ENCODE measurements at regions not wholly inside any gene's neighbourhood (a gene's known extent, or its start where the extent isn't known, plus 50 kb on each side); places are given as distances from the start of the nearest gene placed in this dataset.

DNA sequence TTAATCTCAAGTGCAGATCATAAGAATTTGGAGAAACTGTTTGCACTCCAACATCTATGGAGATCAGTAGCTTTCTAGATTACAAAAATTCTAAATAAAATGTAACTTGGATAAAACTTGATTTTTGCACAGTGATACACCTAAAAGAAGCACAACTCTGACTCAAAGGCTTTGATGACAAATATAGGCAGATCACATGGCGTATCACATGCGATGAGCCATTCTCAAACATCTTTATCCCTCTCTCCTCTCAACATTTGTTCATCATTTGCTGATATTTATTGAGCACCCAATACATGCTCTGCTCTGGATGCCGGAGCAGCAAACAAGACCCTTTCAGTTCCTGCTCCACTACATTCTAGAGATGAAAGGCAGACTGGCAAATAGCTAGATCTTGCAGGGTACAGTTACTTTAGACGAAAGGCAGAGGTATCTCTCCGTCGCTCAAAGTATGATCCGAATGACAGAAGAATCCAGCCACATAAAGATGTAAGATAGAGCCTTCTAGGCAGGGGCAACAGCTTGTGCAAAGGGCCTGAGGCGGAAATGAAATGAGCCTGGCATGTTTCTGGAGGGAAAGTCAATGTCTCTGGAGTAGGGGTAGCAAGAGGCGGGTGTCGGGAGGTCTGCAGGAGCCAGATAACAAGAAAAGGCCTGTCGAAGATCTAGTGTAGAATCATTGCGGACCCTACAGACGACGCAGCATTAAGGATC lies 145.8 kb upstream of the ERRFI1 start:
- in situ Hi-C loops (cut with HindIII; ENCODE audit: low sequenced_read_pairs): loop anchor here (10.0 kb wide), 1 partner anchor 157 kb away; no protein-coding TSS in a partner anchor

DNA sequence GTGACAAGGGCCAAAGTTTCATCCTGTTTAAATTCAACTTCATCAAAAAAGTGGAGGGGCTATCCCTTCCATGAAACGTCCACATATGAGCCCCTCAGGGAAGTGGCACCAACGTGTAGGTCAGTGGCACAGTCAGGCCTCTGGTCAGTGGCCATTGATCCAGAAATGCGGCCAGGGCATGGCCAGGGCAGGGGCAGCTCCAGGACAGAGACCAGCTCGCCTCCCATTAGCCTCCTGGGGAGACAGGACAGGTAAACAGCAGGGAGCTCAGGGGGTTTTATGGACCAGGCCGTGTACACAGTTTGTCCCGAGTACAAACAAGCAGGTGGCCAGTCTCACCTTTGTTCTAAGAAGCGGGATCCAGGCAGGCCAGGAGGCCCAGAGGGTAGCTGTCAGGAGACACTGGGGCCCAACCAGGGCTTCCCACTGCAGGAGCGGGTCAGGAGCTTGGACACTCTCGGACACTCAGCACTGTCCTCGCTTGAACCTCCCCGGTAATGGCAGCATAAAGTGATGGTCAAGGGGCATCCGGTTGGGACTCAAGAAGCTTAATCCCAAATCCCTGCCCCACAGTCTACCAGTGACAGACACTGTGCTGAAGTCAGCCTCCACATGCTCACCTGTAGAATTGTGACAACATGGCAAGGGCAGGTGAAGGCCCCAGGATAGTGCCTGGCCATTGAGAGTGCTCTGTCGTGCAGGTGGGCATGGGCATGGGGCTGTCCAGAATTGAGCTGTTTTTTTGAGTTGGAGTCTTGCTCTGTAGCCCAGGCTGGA lies 144.1 kb upstream of the ERRFI1 start:
- in situ Hi-C loops (cut with HindIII; ENCODE audit: low sequenced_read_pairs): loop anchor here (10.0 kb wide), 1 partner anchor 155 kb away; no protein-coding TSS in a partner anchor

DNA sequence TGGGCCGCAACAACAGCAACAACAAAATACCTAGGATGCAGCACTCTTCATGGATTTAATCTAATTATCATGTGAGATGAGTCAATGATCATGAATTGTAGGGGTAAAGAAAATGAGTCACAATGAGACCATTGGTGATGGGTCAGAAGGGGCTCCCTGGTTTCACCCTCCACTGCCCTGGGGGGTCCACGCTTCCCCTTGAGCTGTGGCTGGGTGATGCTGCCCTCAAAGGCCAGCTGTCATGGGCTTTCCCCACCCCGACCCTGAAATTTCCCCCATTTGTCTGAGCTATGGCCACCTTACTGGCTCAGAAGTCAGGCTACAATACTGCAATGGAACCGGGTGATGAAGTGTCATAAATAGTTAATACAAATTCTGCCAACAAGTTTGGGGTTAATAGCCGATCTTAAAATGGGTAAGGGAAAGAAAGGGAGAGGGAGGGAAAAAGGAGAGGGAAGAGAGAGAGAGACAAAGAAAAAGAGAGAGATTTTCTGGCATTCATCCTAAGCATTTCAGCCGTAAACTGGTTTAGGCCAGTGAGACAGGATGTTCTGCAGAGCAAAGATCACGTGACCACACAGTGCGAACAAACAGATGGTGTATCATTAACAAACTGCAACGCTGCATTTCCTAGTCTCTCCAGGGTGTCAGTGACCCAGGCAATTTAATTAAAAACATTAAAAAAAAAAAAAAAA lies 143.4 kb upstream of the ERRFI1 start:
- in situ Hi-C loops (cut with HindIII; ENCODE audit: low sequenced_read_pairs): loop anchor here (10.0 kb wide), 2 partner anchors 75 to 155 kb away; no protein-coding TSS in a partner anchor

DNA sequence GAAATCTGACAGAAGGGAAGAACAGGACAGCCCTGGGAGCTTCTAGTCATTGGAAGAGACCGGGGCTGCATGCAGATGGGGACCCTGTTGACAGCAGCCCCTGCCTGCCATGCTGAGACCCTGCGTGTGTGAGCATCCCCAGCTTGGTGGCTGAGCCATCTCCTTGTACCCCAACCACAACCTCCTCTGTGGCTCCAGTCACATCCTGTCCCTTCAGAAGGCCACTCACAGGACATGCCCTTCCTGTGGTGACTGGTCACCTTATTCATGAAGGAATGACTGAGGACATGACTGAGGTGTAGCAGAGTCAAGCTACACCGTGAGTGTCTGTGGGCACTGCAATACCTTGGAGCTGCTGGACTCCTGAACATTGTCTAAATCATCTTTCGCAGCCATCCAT lies 141.8 kb upstream of the ERRFI1 start:
- in situ Hi-C loops (cut with HindIII; ENCODE audit: low sequenced_read_pairs): loop anchor here (10.0 kb wide), 1 partner anchor 73 kb away; no protein-coding TSS in a partner anchor

DNA sequence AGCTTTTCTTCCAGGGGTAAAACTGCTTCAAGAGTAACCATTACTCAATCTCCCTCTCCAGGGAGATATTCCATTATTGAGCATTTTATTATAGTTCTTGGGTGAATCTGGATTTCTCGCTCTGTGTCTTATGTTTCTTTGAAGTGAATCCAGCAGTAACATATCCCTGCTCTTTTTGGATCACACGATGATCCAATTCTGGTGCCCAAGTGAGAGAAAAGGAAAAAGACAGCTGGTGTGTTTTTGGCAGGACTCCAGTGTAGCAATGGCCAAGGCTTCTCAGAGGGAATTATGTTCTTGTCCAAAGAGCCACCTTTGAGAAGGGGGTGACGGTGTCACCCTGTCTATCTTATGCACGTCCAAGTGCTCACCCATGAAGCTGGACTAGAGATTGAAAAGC lies 140.3 kb upstream of the ERRFI1 start:
- in situ Hi-C loops (cut with HindIII; ENCODE audit: low sequenced_read_pairs): loop anchor here (10.0 kb wide), 1 partner anchor 72 kb away; no protein-coding TSS in a partner anchor

DNA sequence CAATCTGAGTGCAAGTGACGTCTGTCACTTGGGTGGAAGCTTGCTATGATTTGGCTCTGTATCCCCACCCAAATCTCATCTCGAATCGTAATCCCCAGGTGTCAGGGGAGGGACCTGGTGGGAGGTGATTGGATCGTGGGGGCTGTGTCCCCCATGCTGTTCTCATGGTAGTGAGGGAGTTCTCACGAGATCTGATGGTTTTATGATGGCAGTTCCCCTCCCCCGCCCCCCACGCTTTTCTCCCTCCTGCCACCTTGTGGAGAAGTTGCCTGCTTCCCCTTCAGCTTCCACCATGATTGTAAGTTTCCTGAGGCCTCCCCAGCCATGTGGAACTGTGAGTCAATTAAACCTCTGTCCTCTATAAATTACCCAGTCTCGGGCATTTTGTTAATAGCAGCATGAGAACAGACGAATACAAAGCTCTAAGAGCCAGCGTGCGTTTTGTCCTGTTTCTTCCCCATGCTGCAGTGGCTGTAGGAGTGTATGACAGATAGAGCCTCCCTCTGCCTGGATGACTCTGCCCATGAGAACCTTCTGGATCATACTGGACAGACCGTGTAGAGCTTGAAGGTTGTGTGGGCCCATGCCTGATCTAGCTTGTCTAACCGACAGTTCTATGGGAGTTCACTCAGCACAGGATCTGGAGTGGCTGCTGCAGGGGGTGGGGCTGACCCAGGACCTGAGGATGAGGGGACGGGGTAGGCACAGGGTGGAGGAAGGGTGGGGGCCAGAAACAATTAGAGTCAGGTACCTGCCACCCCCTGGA lies 139.7 kb upstream of the ERRFI1 start:
- in situ Hi-C loops (cut with HindIII; ENCODE audit: low sequenced_read_pairs): loop anchor here (10.0 kb wide), 1 partner anchor 71 kb away; no protein-coding TSS in a partner anchor

DNA sequence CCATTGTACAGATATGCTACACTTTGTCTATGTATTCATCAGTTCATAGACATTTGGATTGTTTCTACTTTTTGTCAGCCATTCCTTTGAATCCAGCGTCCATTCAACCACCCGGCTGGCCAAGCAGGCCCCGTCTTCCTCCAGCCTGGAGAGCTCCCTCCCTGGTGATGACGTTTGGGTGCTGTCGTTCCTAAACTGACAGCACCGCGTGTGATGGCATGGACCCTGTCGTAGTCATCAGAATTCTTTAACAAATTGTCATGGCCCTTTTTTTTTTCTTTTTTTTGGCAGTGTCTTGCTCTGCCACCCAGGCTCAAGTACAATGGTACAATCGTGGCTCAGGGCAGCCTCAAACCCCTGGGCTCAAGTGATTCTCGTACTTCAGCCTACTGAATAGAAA lies 138.6 kb upstream of the ERRFI1 start:
- in situ Hi-C loops (cut with HindIII; ENCODE audit: low sequenced_read_pairs): loop anchor here (10.0 kb wide), 1 partner anchor 70 kb away; no protein-coding TSS in a partner anchor

DNA sequence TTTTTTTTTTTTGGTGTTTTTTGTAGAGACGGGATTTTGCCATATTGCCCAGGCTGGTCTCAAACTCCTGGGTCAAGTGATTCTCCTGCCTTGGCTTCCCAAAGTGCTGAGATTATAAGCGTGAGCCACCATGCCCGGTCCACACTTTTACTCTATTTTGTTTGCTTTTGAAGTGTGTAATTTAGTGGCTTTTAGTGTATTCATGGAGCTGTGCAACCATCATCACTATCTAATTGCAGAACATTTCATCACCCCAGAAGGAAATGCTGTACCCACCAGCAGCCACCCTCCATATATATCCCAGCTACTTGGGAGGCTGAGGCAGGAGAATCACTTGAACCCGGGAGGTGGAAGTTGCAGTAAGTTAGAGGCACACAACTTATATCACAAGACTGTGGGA lies 136.9 kb upstream of the ERRFI1 start:
- in situ Hi-C loops (cut with HindIII; ENCODE audit: low sequenced_read_pairs): loop anchor here (10.0 kb wide), 1 partner anchor 68 kb away; no protein-coding TSS in a partner anchor

DNA sequence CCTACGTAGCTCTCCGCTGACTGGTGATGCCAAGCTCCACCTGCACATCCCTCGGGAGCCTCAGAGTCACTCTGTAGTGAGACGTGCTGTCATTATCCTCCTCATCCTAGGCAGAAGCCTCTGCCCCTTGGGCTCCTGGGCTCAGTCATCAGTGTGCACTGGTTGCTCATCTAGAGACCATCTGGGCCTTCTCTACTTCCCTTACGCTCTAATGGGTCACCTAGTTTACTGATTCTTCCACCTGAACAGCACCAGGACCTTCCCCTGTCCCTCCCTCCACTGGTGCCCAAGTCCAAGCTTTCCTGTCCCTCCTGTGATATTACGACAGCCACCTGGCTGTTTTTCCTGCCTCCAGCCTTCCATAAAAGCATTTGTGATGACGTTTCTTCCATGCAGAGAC lies 136.1 kb upstream of the ERRFI1 start:
- in situ Hi-C loops (cut with HindIII; ENCODE audit: low sequenced_read_pairs): loop anchor here (10.0 kb wide), 1 partner anchor 67 kb away; no protein-coding TSS in a partner anchor

DNA sequence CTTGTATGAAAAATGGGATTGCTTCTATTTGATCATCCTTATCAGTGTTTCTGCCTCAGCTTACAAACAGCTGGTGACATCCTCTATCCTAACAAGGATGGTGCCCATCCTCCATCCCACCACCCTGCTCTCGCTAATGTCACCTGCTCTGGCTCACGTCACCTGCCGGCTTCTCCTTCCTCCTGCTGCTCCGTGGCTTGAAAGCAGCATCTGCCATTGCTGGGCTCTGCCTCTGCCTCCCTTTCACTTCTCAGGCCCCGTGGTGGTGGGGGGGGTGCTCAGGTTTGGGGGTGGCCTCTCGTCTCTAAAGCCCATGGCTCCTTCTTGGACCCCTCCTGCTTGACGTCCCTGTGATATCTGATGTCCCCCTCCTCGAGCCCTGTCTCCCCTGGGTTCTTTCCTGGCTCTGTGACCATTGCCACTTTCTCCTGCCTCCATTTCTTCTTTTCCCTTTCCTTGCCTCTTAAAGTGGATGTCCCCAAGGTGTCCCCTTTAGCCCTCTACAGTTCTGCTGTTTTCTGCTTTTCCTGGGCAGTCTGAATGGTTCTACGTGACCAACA lies 135.5 kb upstream of the ERRFI1 start:
- in situ Hi-C loops (cut with HindIII; ENCODE audit: low sequenced_read_pairs): loop anchor here (10.0 kb wide), 1 partner anchor 67 kb away; no protein-coding TSS in a partner anchor

DNA sequence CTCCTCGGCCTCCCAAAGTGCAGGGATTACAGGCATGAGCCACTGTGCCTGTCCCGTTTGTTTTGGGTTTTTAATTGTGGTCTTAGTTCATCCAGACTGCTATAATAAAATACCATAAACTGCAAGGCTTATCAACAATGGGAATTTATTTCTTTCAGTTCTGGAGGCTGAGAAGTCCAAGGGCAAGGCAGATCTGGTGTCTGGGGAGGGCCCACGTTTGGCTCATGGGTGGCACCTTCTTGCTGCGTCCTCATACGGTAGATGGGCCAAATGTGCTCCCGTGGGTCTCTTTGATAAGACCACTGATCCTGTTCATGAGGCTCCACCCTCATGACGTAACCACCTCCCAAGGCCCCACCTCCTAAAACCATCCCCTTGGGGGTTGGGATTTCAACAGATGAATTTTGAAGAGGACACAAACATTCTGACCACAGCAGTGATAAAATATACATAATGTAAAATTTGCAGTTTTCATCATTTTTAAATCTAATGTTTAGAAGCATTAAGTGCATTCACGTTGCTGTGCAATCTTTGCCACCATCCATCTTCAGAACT lies 133.4 kb upstream of the ERRFI1 start:
- in situ Hi-C loops (cut with HindIII; ENCODE audit: low sequenced_read_pairs): loop anchor here (10.0 kb wide), 1 partner anchor 65 kb away; no protein-coding TSS in a partner anchor

DNA sequence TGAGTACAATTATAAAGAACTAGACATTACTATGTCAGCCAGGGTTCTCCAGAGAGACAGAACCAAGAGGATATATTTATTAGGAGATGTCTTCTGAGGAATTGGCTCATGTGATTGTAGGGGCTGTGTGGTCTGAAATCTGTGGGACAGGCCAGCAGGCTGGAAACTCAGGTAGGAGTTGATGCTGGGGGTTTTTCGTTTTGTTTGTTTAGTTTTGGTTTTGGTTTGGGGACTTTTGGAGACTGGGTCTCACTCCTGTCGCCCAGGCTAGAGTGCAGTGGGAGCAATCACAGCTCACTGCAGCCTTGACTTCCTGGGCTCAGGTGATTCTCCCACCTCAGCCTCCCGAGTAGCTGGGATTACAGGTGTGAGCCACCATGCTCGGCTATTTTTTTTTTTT lies 132.9 kb upstream of the ERRFI1 start:
- in situ Hi-C loops (cut with HindIII; ENCODE audit: low sequenced_read_pairs): no loop called here

DNA sequence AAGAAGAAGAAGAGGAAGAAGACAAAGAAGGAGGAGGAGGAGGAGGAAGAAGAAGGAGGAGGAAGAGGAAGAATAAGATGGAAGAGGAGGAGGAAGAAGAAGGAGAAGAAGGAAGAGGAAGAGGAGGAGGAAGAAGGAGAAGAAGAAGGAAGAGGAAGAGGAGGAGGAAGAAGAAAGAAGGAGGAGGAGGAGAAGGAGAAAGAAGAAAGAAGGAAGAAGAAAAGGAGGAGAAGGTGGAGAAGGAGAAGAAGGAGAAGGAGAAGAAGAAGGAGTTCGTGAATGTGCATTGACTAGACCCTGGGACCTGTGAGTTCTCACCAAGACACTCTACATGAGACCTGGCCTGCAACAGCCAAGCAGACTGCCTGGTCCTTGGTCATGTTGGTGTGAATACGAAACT lies 131.7 kb upstream of the ERRFI1 start:
- in situ Hi-C loops (cut with HindIII; ENCODE audit: low sequenced_read_pairs): no loop called here

DNA sequence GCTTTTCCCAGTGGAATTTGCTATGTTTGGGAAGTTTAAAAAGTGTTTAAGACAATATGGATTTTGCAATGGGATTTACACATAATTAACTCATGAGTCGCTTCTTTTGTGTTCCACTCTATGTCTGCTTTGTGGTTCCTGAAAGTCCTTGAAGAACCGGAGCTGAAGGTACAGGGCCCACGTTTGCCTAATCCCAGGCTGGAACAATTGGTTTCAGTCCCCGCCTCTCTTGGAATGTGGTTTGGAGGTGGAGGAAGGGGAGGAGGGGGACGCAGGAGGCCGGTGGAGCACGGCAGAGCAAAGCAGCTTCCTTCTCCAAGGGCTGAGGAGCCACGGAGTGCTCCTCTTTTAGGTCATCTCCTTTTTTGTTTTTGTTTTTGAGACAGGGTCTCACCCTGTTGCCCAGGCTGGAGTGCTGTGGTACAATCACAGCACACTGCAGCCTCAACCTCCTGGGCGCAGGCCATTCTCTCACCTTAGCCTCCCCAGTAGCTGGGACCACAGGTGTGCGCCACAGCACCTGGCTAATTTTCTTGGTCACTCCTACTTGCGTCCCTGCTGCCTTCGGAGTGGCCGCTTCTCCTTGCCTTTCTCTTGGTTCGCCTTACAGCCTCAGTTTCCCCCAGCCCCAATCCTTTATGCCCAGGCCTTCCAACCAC lies 129.5 kb upstream of the ERRFI1 start:
- in situ Hi-C loops (cut with HindIII; ENCODE audit: low sequenced_read_pairs): no loop called here

DNA sequence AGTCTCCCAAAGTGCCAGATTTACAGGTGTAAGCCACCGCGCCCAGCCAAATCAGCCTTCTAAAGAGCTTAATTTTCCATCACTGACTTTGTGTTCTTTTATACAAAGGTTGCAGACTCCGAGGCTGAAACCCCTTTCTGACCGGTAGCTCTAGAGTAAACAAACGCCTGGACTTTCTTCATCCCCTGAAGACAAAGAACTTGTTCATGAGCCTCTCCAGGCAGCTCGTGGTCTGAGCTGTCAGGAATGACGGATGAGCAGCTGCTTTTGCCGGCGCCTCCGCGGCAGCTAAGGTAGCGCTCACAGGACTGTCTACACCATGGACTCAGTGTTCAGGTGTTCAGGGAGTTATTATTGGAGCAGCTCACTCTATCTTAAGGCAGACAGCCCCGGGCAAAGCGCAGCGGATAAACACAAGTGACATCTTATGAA lies 128.5 kb upstream of the ERRFI1 start:
- in situ Hi-C loops (cut with HindIII; ENCODE audit: low sequenced_read_pairs): no loop called here

DNA sequence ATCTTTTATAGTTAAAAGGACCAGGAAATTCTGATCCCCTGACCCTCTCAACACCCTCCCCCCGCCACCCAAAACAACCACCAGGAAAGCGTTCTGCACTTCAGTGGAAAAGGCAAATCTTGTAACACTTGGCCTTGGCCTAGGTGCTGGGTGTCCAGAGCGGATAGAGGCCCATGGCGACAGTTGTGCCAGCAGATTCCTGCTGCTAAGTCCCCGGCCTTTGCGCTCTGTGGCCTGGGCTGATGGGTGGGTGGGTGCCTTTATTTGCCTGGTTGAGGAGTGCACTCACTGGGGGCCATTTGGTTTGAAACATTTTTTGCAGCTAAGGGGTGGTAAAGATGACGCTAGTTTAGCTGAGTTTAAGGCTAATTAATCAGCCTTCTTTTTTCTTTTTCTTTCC lies 127.9 kb upstream of the ERRFI1 start:
- in situ Hi-C loops (cut with HindIII; ENCODE audit: low sequenced_read_pairs): no loop called here

DNA sequence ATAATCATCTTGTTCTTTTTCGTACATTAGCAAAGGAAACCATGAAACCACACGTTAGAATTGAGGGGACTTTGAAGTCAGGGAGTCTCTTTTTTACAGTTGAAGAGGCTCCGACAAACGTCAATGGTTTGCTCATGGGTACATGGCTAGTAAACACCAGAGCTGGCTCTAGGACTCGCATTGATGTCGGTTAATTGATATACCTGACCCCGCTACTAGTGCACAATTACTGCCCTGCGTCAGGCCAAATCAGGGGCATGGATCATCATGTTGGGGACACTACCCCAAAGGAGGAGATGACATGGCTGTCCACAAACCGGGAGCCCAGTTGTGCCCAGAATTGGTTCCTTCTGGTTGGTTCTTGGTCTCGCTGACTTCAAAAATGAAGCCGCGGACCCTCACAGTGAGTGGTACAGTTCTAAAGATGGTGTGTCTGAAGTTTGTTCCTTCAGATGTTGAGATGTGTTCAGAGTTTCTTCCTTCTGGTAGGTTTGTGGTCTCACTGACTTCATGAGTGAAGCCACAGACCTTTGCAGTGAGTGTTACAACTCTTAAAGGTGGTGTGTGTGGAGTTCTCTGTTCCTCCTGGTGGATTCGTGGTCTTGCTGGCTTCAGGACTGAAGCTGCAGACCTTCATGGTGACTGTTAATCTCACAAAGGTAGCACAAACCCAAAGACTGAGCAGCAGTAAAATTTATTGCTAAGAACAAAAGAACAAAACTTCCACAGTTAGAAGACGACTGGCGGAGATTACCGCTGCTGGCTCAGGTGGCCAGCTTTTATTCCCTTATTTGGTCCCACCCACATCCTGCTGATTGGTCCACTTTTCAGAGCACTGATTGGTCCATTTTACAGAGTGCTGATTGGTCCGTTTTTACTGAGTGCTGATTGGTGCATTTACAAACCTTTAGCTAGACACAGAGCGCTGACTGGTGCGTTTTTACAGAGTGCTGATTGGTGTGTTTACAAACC lies 126.9 kb upstream of the ERRFI1 start:
- in situ Hi-C loops (cut with HindIII; ENCODE audit: low sequenced_read_pairs): no loop called here

DNA sequence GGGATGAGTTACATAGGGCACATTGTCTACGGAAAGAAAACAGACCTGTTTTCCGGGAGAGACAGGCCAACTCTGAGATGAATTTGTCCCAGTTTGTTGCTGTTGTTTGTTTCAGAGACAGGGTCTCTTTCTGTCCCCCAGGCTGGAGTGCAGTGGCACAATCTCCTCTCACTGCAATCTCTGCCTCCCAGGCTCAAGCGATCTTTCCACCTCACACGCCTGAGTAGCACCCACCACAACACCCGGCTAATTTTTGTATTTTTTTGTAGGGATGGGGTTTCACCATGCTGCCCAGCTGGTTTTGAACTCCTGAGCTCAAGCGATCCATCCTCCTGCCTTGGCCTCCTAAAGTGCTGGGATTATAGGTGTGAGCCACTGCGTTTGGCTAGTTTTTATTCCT lies 125.5 kb upstream of the ERRFI1 start:
- in situ Hi-C loops (cut with HindIII; ENCODE audit: low sequenced_read_pairs): no loop called here
